Uterus (tissue), 2 donors: ENCODE measurements at regions not wholly inside any gene's neighbourhood (a gene's known extent, or its start where the extent isn't known, plus 50 kb on each side); places are given as distances from the start of the nearest gene placed in this dataset.

ENCODE experiments used
- POLR2A ChIP-seq, 2 donors: fragments of 450-650 bp; IDR thresholded peaks; one replicate each; pipeline ENCODE4 v1.6.1; 2016; ENCODE audit warnings: antibody characterized with exemption in 2 of 2, mild to moderate bottlenecking in 1 of 2, moderate library complexity in 1 of 2
- TF ChIP-seq, protein P1 (sequence below), 4 experiments: fragments of 200-600 bp in 2 of 4; fragments of 450-650 bp in 2 of 4; sonication (generic) in 2 of 4; IDR thresholded peaks; one replicate each; pipeline ENCODE4 v1.5.1; 2016 to 2019; ENCODE audit warnings: antibody characterized with exemption in 4 of 4, mild to moderate bottlenecking in 2 of 4, moderate library complexity in 1 of 4

DNA sequence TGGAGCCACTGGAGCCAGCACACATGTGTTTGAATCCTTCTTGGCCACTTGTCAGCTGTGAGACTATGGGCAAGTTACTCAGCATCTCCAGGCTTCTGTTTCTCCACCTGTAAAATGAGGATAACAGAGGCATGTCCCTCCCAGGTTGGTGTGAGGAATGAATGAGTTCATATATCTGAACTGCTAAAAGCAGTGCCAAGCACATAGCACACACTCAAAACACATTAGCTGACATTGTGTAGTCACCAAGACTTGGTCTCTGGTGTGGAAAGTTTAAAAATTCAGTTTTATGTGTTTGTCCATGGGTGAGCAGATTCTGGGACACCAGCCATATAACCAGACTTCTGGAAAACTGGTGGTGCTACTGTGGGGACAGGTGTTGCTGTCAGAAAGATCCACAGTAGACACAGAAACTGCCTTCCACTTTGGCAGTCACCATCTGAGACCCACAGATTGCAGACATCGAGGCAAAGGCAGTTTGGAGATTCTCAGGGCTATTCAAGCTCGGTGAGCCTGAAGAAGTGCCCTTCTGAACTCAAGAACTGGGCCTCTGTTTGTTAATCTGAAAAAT, 115.8 kb downstream of the MRPL14 start:
- TF ChIP-seq, protein P1, sequence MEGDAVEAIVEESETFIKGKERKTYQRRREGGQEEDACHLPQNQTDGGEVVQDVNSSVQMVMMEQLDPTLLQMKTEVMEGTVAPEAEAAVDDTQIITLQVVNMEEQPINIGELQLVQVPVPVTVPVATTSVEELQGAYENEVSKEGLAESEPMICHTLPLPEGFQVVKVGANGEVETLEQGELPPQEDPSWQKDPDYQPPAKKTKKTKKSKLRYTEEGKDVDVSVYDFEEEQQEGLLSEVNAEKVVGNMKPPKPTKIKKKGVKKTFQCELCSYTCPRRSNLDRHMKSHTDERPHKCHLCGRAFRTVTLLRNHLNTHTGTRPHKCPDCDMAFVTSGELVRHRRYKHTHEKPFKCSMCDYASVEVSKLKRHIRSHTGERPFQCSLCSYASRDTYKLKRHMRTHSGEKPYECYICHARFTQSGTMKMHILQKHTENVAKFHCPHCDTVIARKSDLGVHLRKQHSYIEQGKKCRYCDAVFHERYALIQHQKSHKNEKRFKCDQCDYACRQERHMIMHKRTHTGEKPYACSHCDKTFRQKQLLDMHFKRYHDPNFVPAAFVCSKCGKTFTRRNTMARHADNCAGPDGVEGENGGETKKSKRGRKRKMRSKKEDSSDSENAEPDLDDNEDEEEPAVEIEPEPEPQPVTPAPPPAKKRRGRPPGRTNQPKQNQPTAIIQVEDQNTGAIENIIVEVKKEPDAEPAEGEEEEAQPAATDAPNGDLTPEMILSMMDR (IDR thresholded peaks at IDR 0.05) = no peak
- no peak for TF ChIP-seq POLR2A (IDR thresholded peaks at IDR 0.05)
